HS-5 (cell line): ENCODE measurements at regions not wholly inside any gene's neighbourhood (a gene's known extent, or its start where the extent isn't known, plus 50 kb on each side); places are given as distances from the start of the nearest gene placed in this dataset.

Source experiments
- DNase-seq: peaks from one replicate; pipeline ENCODE4 v3.0.0-alpha.2; 2012; ENCODE audit warnings: low read depth

DNA sequence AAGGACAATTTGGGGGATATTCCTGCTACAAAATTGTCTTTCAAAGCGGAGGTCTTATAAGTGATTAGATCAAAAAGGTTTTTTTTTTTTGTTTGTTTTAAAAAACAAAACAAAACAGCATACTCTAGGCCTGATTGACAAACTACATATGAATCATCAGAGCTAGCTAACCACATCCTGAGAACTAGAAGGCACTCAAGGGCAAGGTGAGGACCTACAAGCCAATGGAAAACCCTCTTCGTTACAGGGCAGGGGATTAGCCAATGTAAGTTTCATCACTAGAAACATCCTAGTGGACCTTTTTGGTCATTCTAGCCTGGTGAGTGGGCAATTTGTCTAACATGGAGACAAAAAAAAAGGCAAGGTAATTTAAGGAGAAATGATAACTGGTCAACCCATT lies 428.6 kb downstream of the RFC3 start:
- no peak for DNase-seq

DNA sequence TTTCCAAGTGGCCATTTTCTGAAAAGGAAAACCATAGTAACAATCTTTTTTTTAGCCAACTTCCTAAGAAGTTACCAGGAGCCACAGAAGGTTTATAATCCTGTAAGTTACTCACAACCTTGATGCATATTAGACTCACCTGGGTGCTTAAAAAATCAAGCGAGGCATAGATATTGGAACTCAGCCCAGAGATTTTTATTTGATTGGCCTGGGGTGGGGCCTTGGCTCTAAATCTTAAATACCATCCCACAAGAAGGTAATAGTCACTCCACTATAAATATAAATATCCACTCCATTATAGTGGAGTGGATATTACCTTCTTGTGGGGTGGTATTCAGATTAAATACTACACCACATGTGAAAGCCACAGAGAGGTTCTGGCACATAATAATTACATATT lies 429.6 kb downstream of the RFC3 start:
- DNase-seq, result no peak

DNA sequence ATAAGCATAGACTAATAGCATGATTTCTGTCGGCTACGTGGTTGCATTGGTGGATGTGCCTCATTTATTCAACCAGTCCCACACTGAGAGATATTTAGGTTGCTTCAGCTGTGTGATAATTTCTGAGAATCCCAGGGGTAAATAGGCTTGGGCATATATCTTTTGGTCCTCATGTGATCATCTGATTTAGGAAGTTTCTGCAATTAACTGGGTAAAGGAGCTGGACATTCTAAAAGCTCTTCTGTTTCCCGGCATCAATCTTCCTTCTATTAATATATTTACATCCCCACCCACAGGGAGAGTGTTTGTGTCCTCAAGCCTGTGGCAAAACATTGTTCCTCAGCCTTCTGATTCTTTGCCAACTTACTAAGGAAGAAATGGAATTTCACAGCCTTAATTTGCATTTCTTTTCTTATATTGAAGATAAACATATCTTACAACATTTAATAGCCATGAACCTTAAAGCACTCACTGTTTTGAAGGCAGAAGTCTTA lies 431.6 kb downstream of the RFC3 start:
- DNase-seq, result no peak

DNA sequence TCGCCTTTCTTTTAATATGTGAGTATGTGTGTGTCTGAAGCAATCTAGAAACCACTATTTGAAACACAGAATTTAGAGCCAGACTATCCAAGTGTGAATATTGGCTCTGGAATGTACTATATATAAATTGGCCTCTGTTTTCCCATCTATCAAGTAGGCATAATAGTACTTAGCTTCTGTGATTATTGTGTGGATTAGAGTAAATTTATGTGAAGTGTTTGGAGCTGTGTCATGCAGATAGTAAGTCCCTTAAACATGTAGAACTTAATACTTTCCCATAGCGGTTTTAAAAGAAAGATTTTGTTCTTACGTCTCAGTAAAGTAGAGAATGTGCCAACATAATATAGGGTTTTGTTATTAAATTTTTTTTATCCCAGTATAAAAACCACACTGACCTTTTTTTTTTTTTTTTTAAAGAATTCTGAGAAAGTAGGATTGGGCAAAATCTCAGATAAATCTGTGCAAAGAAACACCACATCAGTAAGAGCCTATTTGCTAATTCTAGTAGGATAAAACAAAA lies 432.3 kb downstream of the RFC3 start:
- DNase-seq, result no peak

DNA sequence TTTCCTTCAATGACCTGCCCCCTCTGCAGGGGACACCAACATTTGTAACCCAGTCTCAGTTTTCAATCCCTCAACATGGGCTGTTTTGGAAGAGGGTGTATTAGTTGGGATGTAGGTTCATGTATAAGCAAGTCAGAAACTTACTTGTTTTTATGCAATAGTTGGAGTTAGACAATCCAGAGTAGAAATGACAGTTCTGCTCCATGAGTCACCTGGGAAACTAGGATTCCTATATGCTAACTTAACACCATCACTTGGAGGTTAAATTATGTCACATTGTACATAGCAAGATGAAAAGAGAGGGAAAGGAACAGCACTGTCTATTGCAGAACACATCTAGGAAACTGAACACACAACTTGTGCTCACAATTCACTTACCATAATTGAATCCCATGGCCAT lies 436.4 kb downstream of the RFC3 start:
- DNase-seq, result no peak

DNA sequence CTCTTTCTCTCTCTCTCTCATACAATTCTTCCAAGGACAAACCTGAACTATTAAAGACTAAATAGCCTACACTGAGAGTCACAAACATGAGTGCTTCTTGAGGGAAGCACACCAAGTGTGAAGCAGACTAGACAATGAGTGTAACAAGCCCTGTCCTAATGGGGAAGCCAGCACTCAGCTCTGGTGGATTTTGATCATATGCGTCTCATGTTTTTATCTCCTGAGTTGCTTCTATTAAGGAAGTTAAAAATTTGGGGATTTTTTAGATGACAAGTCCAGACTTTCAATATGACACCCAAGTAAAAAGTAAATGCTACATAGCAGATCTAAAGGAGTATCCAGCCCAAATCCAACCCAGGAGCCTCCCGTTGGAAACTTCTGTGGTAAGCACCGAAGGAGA lies 437.8 kb downstream of the RFC3 start:
- no peak for DNase-seq

DNA sequence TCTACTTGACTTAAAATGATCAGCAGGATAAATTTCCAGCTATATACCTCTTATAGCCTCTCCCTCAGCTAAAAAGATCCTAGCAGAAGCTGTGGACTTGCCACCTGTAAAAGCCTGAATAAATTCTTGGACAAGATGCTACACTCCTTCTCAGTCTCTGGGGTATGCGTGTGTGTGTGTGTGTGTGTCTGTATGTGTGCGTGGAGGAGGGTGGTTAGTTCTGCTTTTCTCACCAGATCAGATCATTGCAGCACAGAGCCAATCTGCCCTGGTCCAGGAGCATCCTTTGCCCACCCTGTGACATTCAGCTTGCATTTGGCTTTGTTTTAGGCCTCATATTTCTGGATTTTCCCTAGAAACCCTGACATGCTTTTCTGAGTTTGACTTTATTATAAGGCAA lies 438.3 kb downstream of the RFC3 start:
- no peak for DNase-seq

DNA sequence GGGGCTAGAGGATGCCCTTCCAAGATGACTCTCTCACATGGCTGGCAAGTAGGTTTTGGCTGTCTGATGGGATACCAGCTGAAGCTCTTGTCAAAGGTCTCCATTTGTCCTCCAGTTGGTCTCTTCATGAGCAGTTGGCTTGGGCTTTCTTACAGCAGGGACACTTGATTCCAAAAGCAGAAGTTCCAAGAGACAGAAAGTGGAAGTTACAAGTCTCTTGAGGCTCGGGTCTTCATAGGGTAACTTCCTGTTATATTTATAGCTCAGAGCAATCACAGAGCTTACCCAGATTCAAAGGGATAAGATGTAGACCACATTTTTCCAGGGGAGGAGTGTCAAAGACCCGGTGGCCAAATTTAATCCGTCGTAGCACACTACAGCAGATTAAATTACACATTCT lies 440.0 kb downstream of the RFC3 start:
- DNase-seq, result no peak

DNA sequence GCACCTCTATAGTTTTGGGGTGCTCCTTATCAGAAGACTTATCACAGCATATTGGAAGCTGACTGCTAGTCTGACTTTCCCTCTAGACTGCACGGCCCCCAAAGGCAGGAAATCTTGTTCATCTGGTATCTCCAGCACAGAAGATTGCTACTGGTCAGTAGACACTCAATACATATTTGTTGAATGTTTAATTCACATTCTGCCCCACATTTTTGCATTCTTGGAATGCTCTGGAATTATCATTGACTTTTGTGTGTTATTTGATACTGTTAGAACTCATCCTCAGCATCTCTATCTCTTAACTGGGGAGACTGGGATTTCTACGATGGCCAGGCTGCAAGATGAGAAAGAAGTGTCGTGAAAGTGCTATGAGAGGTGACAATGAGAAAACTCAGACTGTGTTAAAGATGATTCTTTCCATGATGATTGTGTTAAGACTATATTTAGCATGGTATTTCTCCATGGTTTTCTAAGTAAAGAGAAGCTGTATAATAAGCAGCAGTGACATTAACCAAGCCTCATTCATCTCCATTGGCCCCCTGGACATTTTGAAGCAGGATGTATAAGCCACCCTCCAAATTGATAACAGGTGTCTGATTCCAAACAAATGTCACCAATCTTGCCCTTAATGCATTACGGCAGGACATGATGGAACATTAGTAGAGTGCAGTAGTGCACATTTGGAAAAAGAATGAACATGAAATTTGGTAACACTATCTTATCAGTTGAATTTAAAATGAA lies 440.9 kb downstream of the RFC3 start:
- DNase-seq, result no peak

DNA sequence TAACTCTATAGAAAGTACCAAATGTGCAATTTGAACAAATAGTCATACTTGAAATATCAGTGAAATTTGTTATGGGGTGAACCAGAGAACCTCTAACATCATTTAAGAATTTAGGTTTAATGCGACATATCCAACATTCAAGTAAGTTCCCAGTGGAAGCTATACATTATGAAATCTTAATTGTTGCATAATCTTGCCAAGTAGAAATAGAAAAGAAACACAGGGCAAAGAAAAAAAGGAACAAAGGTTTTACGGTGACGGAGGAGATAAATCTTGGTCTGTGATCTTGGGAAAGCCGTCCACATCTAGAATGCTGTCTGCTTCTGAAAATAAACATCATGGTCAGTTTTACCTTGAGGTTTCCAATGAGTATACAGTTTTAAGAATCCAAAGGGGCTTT lies 445.7 kb downstream of the RFC3 start:
- DNase-seq, result no peak

DNA sequence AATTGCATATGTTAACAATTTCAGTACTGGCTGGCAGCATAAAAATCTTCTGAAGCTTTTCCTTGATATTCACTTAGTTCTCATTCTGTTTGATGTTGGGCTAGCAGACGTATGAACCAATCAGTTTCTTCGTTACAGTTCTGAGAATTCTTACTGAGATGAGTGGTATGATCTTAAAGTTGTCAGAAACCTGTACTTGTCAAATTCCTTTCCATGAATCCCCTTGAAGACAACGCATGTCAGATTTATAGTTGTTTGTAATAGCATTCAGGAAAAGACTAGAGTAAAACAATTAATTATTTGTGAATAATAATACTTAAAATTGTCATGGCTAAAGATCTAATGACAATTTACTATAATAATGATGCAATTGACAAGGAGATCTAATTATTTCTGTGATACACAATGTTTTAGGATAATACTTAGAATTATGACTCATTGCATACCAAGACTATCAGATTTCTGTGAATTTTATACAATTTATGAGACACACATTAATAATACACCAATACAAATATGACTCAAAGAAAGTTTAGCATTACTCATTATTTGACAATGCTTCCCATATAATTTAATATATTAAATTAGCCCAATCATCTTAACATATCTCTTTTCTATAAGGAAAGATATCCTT lies 447.2 kb downstream of the RFC3 start:
- no peak for DNase-seq

DNA sequence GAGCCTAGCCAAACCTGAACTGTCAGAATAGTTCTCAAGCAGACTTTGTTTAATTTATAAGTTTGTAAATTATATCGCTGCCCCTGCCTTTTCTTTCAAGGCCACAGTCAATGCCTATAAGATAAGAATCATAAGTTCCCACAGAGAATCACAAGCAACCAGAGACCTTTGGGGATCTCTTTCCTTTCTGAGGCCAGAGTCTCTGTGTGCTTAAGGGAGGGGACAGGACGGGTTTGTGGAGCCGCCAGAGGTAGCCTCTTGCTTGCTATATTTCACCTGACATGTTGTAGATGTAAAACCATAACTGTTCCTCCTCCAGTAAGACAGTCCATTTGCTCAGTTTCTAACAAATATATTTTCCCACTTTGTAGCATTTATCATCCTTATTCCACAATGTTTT lies 458.8 kb downstream of the RFC3 start:
- no peak for DNase-seq

DNA sequence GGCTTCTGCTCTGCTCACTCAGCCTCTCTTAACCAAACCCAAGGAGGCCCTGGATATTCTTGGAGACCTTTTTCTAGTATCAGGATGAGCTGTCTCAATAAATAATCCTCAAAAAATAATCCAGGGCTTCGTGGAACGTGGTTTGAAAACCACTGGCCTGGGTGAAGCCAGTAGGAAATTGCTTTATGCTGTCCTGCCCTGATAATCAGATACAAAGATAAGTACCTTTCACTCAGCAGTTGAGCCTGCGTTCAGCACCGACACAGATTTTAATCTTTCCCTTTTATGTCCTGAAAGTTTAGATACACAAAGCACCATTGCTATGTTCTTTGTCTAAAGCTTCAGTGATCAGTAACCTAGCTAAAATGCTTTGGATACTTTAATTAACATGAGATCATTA lies 460.0 kb downstream of the RFC3 start:
- DNase-seq, result no peak

DNA sequence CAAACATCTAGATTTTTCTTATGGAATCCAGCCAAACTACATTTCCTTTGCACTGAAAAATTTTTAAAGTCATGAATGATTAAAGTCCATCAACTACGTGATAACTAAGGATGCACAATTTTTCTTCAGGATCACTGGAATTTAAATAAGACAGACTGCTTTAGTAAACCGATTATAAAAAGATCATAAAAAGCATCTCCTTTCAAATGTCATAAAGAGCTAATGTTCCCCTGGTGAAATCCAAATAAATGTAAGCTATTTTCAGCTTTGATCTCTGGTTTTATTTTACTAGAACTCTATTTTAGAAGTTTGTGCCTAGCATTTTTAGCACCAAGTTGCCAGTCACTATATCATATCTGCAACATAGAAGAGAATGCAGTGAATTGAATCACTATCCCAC lies 460.8 kb downstream of the RFC3 start:
- DNase-seq, result no peak

DNA sequence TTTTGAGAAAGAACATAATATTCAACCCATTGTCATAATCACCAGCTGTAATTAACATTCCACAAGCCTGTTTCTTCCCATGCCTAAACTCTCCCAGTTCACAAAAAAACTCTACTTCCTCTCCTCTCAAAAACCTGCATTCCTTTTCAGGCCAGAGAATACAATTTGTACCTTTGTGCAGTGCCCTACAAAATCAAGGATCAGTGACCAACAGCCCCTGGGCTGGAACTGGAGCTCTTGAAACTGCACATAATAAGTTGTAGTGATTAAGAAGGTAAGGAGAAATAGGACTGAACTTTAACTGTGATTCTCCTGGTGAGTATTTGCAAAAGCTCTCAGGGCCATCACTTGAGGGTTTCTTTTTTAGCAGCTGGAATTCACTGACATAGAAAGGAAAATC lies 472.7 kb downstream of the RFC3 start:
- no peak for DNase-seq

DNA sequence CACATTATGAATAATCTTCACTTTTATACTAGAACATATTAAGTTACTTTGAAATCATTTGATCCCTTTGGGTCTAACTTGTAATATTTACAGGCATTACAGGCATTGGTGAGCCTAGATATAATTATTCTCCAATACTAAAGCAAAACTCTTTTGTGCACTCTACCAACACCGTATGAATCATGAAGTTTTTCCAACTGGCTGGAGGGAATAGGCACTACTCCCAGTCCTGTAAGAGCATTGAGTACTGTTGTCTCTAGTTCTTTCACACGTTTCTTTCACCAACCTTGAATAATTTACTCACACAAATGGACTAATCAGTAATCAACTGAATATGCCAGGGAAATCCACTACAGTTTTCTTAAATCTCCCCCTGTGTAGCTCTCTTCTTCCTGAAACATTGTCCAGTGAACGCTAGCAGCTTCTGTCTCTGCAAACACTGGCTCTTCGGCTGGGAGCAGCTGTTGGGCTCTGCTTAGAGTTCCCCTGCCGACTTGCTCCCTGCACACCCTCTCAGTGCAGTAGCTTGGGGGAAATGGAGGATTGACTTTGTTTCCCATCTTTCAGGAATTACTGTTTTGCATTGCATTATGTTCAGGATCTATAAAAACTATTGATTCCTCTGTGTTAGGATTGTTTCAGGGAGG lies 476.7 kb downstream of the RFC3 start:
- no peak for DNase-seq

DNA sequence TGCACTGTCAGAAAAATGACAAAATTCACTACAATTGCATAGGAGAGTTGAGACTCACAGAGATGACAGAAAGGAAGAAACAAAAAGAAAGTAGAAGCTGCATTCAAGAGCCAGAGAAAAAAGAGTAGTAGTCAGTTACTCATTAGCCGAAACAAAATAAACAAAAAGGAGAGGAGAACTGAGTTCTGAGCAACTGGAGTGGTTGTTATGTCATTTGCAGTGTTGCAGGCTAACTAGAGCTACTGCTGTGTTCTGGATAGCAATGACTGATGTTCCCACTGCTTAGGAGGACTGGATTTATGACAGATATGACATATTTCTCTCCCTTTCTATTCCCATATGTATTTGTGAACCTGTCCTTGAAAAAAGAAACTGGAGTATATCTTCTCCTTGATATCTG lies 482.6 kb downstream of the RFC3 start:
- no peak for DNase-seq

DNA sequence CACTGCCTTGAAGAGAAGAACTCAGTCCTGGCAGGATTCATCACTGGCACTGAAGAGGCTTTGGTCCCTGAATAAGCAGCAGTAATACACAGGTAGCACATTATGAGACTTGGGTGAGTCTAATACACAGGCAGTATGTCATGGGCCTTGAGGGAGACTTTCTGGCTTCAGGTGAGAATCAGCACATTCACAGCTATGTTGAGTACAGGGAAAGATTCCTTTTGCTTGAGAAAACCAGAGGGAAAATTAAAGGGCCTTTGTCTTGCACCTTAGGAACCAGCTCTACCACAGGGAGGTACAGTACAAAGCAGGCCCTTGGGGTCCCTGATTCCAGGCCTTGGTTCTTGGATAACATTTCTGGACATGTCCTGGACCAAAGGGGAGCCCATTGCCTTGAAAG lies 484.6 kb downstream of the RFC3 start:
- no peak for DNase-seq

DNA sequence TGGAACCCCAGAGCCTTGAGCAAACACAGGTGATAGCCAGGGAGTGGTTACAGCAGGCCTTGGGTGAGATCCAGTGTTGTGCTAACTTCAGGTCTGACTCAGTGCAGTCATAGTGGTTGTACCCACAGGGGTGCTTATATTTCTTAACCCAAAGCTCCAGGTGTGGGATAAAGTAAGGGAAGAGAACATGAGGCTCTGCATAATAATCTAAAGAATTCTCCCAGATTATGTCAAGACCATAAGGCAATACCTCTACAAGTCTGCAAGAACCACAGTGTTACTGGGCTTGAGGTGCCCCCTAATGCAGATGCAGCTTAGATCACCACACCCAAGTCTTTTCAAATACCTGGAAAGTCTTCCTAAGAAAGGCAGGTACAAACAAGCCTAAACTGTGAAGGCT lies 485.4 kb downstream of the RFC3 start:
- DNase-seq, result no peak

DNA sequence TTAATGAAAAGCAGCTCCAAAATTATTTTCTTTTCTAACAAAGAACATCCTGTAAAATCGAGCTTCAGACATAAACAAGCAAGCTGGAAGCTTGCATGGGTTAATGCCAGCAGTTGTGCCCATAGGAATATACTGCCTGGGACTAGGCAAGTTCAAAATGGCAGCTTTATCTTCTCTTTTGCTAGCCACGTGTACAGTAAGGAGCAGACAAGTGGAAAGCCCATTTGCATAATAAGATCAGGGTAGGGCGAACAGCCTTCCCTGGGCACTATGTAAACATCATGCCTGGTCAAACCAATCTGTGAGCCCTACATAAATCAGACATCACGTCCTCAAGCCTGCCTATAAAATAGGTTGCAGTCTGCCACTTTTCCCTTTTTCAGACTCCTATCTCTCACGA lies 489.7 kb downstream of the RFC3 start:
- DNase-seq, result no peak

DNA sequence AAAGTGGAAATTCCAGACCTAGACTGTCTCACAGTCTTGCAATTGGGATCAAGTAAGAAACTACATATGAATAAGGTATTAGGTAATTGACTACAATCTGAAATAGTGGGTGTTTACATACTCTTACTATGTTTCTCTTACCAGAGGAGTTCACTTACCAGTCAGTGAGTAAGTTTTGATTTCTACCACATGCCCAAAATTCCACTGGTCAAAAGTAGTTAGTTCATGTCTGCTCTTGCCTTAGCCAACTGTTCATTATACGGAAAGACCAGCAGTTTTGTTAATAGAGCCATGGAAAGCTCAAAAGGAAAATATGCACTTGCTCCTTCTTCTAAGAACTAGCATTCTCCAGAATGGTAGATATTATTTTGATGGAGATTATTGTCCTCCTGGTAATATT lies 490.8 kb downstream of the RFC3 start:
- no peak for DNase-seq

DNA sequence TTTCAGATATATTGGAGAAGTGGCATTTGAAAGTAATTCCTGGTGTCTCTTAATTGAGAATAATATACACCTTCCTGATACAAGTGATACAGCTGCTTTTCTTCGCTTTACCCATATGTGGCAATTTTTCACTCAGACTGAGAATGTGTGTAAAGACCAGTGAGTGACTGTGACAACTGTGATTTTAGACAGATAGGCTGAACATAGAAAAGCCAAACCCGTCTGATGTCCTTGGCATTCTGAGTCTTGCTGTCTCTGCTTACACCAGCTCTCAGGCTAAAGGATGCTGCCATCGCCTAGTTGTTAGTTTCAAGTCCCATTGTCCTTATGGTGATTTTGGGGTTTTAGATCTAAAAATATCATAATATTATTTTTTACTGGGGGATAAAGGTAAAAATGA lies 492.6 kb downstream of the RFC3 start:
- no peak for DNase-seq

DNA sequence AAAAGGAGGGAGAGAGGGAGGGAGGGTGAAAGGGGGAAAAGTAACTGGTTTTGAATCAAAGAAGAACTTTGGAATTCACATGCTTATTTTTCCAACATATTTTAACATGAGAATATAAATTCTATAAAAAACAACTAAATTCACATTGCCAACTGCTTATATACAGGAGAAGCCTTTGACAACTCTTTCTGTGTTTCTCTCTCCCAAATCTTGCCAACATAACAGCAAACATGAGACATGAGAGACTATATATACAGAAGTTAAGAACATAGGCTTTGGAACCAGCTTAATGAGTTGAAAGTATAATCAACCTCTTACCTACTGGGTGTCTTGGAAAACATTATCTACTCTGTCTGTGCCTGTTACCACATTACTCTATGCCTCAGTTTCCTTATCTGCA lies 493.3 kb downstream of the RFC3 start:
- DNase-seq, result no peak
